ENCODE measurements at regions not wholly inside any gene's neighbourhood (a gene's known extent, or its start where the extent isn't known, plus 50 kb on each side); places are given as distances from the start of the nearest gene placed in this dataset.

- H3K4me3 ChIP-seq (ENCODE audit: low read depth, low read length) = no peak overlapping the region
- DNase-seq (ENCODE audit: low read depth) = no peak
- TF ChIP-seq CTCF (IDR thresholded peaks at IDR 0.05; ENCODE audit: insufficient read depth, low read depth, low read length) = no peak
Measured at GRCh38 chr11:119995730-119996491, 142.0 kb downstream of the TRIM29 start.

GRCh38 chr11:119993722-119994121 lies 144.2 kb downstream of the TRIM29 start:
- DNase-seq (ENCODE audit: low read depth) = no peak
- H3K4me3 ChIP-seq (ENCODE audit: low read depth, low read length) = no peak overlapping the region
- no peak for TF ChIP-seq CTCF (IDR thresholded peaks at IDR 0.05; ENCODE audit: insufficient read depth, low read depth, low read length)

- TF ChIP-seq CTCF (IDR thresholded peaks at IDR 0.05; ENCODE audit: insufficient read depth, low read depth, low read length) = no peak
- no peak overlapping the region for H3K4me3 ChIP-seq (ENCODE audit: low read depth, low read length)
- no peak for DNase-seq (ENCODE audit: low read depth)
Measured at GRCh38 chr11:119992171-119993051, 145.5 kb downstream of the TRIM29 start.

DNA sequence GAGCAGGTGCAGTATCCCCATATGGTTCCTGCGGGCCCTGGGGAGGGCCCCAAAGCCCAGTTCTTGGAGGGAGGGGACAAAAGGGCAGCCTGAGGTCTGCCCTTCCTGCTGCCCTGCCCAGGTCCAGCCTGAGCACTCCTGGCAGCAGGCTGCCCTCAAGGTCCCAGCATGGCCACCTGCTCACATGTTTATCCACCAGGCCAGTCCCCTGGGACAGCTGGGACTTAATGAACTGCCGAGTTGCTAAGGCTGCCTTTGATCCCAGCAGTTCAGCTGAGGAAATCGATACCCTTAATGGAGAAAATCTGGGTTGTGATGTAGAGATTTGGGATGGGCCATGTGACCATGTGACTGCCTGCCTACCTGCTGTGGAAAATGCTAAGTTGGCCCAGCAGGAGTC lies 146.2 kb downstream of the TRIM29 start:
- H3K4me3 ChIP-seq (ENCODE audit: low read depth, low read length) = no peak overlapping the region
- DNase-seq (ENCODE audit: low read depth) = no peak
- no peak for TF ChIP-seq CTCF (IDR thresholded peaks at IDR 0.05; ENCODE audit: insufficient read depth, low read depth, low read length)

DNA sequence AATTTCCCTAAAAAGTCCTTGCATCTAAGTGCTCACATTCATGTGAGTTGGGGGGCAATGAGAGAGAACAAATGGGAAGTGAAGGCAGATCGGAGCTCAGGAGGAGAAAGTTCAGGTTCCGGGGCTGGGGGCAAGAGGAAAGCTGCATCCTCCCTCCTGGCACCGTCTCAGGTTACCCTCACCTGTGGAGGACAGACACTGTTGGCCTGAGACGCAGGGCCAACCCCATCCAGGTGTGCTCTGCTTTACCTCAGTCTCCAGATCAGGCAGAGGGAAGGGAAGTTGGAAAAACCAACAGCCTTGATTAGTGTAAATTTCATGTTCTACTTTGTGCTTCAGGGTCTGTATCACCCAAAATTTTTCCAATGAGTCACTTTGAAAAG lies 146.9 kb downstream of the TRIM29 start:
- DNase-seq (ENCODE audit: low read depth) = no peak
- no peak for TF ChIP-seq CTCF (IDR thresholded peaks at IDR 0.05; ENCODE audit: insufficient read depth, low read depth, low read length)
- H3K4me3 ChIP-seq (ENCODE audit: low read depth, low read length) = no peak overlapping the region

- DNase-seq (ENCODE audit: low read depth) = no peak
- no peak for TF ChIP-seq CTCF (IDR thresholded peaks at IDR 0.05; ENCODE audit: insufficient read depth, low read depth, low read length)
- no peak overlapping the region for H3K4me3 ChIP-seq (ENCODE audit: low read depth, low read length)
Measured at GRCh38 chr11:119990309-119991021, 147.4 kb downstream of the TRIM29 start.
